HFFc6 (cell line): ENCODE measurements at regions not wholly inside any gene's neighbourhood (a gene's known extent, or its start where the extent isn't known, plus 50 kb on each side); places are given as distances from the start of the nearest gene placed in this dataset.
A peak's percentile ranks its signal among the peaks of the same experiment; 100 is the strongest.

Experiments
- DNase-seq: peaks from one replicate; pipeline ENCODE4 v3.0.0-alpha.2; 2018
- H3K27ac Mint-ChIP-seq: 2 replicates; pipeline ENCODE4 v1.8.0; 2020; ENCODE audit warnings: mild to moderate bottlenecking, mixed read lengths
- H3K27me3 Mint-ChIP-seq: 2 replicates; pipeline ENCODE4 v1.8.0; 2021; ENCODE audit warnings: mild to moderate bottlenecking, moderate library complexity, mixed read lengths; ENCODE audit not compliant: insufficient read depth
- H3K36me3 Mint-ChIP-seq: 2 replicates; pipeline ENCODE4 v1.8.0; 2021; ENCODE audit warnings: low read depth, mixed read lengths
- H3K4me1 Mint-ChIP-seq: 2 replicates; pipeline ENCODE4 v1.8.0; 2020; ENCODE audit warnings: low read depth, mixed read lengths
- H3K4me3 Mint-ChIP-seq: 2 replicates; pipeline ENCODE4 v1.8.0; 2020; ENCODE audit warnings: mild to moderate bottlenecking, moderate library complexity, mixed read lengths
- H3K9me3 Mint-ChIP-seq: 2 replicates; pipeline ENCODE4 v1.8.0; 2020; ENCODE audit warnings: mild to moderate bottlenecking, mixed read lengths
- TF ChIP-seq, protein P1 (sequence below): fragments of 200-600 bp; sonication (generic); IDR thresholded peaks from 2 replicates; pipeline ENCODE4 v1.5.0; 2021; ENCODE audit warnings: antibody characterized with exemption, mild to moderate bottlenecking

GRCh38 chr9:2257248-2257929 lies 242.2 kb downstream of the SMARCA2 start:
- Mint-ChIP-seq H3K9me3 (no peaks in the 10 kb centered on the region), H3K36me3 (no peaks in the 10 kb centered on the region), H3K27ac (no peak overlapping the region), H3K4me3 (no peak overlapping the region), H3K27me3 (peaks cover 17% of the 10 kb centered on the region), H3K4me1 (peaks cover 16% of the 10 kb centered on the region)
- DNase-seq = no peak
- TF ChIP-seq, protein P1, sequence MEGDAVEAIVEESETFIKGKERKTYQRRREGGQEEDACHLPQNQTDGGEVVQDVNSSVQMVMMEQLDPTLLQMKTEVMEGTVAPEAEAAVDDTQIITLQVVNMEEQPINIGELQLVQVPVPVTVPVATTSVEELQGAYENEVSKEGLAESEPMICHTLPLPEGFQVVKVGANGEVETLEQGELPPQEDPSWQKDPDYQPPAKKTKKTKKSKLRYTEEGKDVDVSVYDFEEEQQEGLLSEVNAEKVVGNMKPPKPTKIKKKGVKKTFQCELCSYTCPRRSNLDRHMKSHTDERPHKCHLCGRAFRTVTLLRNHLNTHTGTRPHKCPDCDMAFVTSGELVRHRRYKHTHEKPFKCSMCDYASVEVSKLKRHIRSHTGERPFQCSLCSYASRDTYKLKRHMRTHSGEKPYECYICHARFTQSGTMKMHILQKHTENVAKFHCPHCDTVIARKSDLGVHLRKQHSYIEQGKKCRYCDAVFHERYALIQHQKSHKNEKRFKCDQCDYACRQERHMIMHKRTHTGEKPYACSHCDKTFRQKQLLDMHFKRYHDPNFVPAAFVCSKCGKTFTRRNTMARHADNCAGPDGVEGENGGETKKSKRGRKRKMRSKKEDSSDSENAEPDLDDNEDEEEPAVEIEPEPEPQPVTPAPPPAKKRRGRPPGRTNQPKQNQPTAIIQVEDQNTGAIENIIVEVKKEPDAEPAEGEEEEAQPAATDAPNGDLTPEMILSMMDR = no peak

DNA sequence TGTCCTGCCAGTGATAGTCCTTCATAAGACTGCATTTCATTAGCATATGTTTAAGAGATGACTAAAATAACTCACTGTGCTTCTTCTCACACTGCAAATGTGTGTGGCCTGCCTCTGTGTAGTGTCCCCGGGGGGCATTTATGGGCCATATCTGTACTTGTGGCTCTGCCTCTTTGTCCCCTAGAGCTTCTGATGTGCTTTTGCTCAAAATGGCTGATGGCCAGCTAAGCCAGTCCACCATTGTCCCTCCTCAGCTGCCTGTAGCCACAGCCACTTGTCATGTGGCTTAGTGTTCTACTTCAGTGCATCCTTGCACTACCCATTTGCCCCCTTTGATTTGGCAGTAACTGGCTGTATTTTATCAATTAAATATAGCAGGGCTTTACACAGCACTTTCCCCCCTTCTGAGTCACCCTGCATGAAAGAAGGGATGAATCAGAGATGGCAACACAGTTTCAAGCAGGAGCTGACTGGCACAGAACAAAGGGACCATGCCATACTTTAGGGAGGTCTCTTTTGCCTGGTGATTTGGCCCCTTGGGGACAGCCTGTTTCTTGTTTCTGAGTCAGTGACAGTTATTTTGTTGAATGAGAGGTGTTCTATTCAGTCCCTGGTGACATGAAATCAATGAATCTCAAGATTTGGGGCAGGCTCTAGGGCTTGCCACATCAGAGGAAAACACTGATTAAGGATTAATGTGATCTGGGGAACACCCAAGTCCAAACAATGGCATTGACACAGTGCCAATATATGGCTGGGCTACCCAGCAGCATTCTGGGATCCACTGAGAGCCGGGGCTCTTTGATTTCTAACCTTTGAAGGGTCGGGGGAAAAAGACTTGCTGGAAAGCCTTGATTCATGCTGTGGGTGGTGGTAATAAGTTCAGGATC lies 245.5 kb downstream of the SMARCA2 start:
- Mint-ChIP-seq H3K27ac (no peak overlapping the region), H3K4me1 (peaks cover 16% of the 10 kb centered on the region), H3K4me3 (no peak overlapping the region), H3K9me3 (no peaks in the 10 kb centered on the region), H3K36me3 (no peaks in the 10 kb centered on the region), H3K27me3 (peaks cover 16% of the 10 kb centered on the region)
- TF ChIP-seq, protein P1 = no peak
- DNase-seq = peak; percentile 15

DNA sequence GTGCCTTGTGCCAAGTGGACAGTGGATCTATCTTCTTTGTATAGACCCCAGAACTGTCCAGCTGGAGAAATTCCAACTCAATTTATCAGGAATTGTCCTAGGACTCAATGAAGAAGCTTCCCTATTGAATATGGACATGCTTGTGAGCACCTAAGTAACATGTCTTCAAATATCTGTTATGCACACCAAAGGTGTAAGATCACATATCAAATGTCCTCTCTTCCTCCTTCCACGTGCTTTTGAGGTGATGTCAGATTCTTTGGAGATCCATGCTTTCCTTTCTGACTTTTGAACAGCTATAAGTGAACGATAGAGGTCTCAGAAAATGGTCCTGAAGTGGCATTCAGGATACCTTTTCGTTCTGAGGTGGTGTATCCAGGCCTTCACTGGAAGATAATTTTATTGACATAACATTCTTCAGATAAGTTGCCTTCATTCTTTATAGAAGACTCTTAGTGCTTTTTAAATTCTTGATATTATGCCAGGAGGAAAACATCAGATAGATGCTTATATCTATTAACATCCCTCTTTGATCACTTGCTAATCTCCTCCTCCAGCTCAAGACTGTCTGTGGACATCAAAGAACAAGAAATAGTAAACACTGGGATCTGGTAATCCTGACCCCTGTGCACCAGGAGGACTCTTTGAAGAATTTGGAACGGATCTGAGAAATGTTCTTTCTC lies 246.4 kb downstream of the SMARCA2 start:
- H3K4me3 Mint-ChIP-seq = no peak overlapping the region
- H3K27me3 Mint-ChIP-seq = peaks cover 13% of the 10 kb centered on the region

GRCh38 chr9:2262386-2263071 lies 247.4 kb downstream of the SMARCA2 start:
- TF ChIP-seq, protein P1 = no peak
- DNase-seq = no peak
- Mint-ChIP-seq H3K27me3 (peaks cover 15% of the 10 kb centered on the region), H3K4me1 (peaks cover 23% of the 10 kb centered on the region), H3K9me3 (no peaks in the 10 kb centered on the region), H3K36me3 (no peaks in the 10 kb centered on the region), H3K4me3 (no peak overlapping the region), H3K27ac (no peak overlapping the region)

More for the DNA sequence above, 246.4 kb downstream of the SMARCA2 start:
- Mint-ChIP-seq H3K4me1 (peaks cover 16% of the 10 kb centered on the region), H3K9me3 (no peaks in the 10 kb centered on the region), H3K27ac (no peak overlapping the region), H3K36me3 (no peaks in the 10 kb centered on the region)
- DNase-seq = no peak
- TF ChIP-seq, protein P1 = no peak

DNA sequence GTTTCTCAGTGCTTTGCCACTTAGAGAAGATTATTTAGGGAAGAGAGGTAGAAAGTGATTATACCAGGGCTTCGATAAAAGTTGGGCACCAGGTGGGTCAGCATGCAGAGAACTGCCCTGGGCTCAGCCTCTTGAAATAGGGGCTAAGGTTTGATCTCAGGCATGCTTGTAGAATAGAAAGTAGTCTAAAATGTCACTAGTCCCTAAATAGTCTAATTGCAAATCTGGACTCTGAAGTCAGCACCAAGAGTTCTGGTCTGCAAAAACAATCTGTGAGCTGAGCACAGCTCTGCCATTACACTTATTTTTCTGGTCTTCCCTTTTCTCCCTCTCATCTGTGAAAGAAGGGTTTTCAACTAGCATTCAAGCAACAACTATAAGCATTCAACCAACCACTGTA lies 248.0 kb downstream of the SMARCA2 start:
- Mint-ChIP-seq H3K4me3 (no peak overlapping the region), H3K27ac (no peak overlapping the region)

More for the DNA sequence above, 248.0 kb downstream of the SMARCA2 start:
- peaks cover 15% of the 10 kb centered on the region for H3K27me3 Mint-ChIP-seq
- H3K4me1 Mint-ChIP-seq = peaks cover 24% of the 10 kb centered on the region
- H3K36me3 Mint-ChIP-seq = no peaks in the 10 kb centered on the region
- TF ChIP-seq, protein P1 = no peak
- DNase-seq = no peak
- no peaks in the 10 kb centered on the region for H3K9me3 Mint-ChIP-seq
